C4-2B (cell line): ENCODE measurements at regions not wholly inside any gene's neighbourhood (a gene's known extent, or its start where the extent isn't known, plus 50 kb on each side); places are given as distances from the start of the nearest gene placed in this dataset.

Experiments
- H3K27ac ChIP-seq: fragments of 450-650 bp; 2 replicates; pipeline ENCODE4 v1.5.1; 2017
- CTCF ChIP-seq: fragments of 450-650 bp; conservative IDR thresholded peaks from 2 replicates; pipeline ENCODE4 v1.5.1; 2017; ENCODE audit warnings: mild to moderate bottlenecking
- ZFX ChIP-seq: fragments of 450-650 bp; IDR thresholded peaks from 2 replicates; pipeline ENCODE4 v1.6.1; 2017

DNA sequence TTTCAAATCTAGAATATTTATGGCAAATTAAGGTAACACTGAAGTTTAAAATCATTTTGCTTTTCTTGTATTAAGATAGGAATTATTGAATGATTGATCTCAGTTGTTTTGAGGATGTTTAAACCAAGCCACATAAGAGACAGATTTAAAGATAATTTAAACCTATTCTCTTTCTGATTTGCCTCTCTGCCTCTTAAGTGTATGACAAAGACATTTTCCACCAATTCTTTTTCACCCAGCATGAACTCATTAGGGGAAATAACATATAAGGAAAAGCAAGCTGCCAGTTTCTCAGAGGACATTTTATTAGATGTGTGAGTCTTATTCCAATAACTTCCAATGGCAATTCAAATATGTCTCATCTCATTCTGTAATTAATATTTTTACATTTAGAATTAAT lies 568.3 kb upstream of the MEF2C start:
- H3K27ac ChIP-seq = no peak overlapping the region
- TF ChIP-seq CTCF (no peak), ZFX (no peak)

GRCh38 chr5:89450149-89450538 lies 567.2 kb upstream of the MEF2C start:
- no peak overlapping the region for H3K27ac ChIP-seq
- TF ChIP-seq ZFX (no peak), CTCF (no peak)

DNA sequence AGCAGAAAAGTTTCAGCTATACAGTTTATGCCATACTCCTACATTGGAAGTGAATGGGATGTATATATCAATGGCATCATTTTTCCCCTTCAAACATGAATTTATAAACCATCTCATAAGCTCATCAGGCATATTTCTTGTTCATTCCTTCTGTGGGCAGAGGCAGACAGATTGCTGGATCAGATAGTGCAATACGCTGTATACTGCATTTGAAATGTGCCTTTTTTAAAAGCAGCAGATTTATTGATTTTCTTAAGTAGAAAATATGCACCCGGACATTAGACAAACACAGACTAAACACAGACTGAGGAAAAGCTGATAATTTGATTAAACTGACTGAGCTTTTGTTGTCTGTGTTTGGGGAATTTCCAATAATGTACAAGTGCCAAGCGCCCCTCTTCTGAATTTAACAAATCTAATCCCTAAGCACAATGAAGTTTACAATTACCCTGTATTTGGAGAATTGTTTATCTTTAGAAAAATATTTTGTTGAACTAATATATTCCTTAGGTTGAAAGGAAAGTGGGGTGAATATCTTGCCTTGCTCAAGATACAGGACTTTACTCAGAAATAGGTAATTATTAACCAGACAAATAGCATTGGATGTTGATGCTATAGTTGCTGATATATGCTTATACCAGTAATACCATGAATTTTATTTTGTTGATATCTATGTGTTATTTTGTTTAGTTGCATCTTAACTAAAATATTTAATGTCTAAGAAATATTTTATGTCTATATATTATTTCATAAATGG lies 566.6 kb upstream of the MEF2C start:
- no peak overlapping the region for H3K27ac ChIP-seq
- TF ChIP-seq ZFX (no peak), CTCF (no peak)

GRCh38 chr5:89447027-89447426 lies 564.0 kb upstream of the MEF2C start:
- TF ChIP-seq CTCF (no peak), ZFX (no peak)
- no peak overlapping the region for H3K27ac ChIP-seq

DNA sequence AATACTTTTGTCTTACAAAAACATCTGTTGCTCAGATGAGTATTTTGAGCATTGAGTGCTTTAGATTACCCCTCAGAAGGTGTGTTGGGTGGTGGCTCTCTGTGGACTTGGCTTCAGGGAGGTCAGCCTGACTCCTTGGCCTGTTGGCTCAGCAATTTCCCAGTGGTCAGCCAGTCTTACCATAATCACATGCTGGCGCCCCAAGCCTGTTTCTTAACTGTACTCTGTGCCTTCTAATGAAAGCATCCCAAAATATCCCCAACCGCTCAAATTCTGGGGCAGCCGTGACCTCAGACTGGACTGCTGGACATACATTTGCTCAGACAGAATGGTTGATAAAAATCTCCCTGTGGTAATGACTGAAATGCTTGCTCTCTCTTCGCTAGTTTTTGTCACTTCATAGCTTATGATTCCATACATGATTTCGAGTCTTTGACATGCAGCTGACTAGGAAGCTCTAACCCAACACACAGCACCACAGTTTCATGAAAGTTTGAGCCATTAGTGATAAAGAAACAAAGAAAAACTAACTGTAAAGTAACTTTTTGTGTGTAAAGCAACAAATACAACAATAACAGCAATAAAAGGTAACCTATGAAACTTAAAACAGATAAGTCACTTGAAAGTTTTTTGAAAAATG lies 562.2 kb upstream of the MEF2C start:
- H3K27ac ChIP-seq = no peak overlapping the region
- TF ChIP-seq ZFX (no peak), CTCF (no peak)

DNA sequence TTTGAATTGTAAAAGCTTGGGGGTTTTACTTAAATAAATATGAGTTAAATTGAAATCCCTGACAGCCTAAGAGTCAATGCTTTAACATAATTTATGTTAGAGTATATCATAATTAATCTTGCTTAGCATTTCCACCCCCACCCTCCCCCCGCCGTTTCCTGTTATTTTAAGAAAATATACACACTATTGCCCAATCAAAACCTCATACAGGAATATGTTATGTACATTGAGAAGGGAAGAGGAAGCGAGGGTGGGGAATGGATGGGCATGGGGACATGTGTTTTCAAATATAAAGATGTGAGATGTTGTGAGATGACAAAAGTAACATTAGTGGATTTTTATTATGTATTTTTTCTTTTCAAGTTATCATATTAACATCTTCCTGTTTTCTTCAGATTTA lies 561.1 kb upstream of the MEF2C start:
- no peak overlapping the region for H3K27ac ChIP-seq
- TF ChIP-seq ZFX = no peak

- no peak for TF ChIP-seq ZFX
- TF ChIP-seq CTCF = no peak
- H3K27ac ChIP-seq = no peak overlapping the region
Measured at GRCh38 chr5:89443508-89443907, 560.5 kb upstream of the MEF2C start.

- no peak overlapping the region for H3K27ac ChIP-seq
- TF ChIP-seq CTCF = no peak
- no peak for TF ChIP-seq ZFX
Measured at GRCh38 chr5:89441965-89442364, 559.0 kb upstream of the MEF2C start.
